Suppressor macrophage treated with lipopolysaccharide for 4 hours (primary cell): ENCODE measurements at regions not wholly inside any gene's neighbourhood (a gene's known extent, or its start where the extent isn't known, plus 50 kb on each side); places are given as distances from the start of the nearest gene placed in this dataset.
"Not testable (repeated sequence)": the region's sequence is repeated elsewhere in the genome, so short reads cannot be mapped to it uniquely, and the experiment has no call there.

Experiments
- DNase-seq: peaks from one replicate; pipeline ENCODE4 v3.0.0-alpha.2; 2020

DNA sequence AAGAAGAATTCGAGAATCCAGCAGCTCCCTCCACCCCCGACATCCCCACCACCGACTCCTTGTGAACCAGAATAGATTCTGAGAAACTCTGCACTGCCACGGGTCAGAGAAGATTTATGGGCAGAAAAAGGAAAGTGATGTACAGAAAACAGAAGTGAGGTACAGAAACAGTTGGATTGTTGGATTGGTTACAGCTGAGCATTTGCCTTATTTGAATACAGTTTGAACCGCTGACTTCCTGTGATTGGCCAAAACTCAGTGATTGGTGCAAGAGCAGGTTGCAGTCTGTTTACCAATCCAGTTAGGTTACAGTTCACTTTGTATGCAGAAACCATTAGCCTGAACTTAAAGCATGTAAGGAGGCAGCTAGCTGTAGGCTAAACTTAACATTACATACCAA lies 131.2 kb upstream of the HDDC2 start:
- DNase-seq: no peak

DNA sequence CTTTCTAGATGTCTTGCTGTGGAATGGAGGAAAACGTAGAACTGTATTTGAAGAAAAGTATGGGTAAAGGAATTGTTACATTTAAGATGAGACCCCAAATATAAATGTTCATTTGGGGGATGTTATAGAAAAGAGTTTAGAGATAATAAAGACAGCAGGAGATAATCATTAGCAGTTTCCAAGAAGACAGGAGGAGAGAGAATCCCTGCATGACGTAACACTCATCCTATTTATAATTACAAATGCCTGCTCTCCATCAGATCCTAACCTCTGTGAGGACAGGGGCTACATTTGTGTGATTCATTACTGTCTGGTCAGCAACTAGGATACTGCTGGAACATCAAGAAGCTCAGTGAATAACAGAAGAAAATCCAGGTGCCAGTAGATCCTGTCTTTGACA lies 133.0 kb upstream of the HDDC2 start:
- DNase-seq: no peak

DNA sequence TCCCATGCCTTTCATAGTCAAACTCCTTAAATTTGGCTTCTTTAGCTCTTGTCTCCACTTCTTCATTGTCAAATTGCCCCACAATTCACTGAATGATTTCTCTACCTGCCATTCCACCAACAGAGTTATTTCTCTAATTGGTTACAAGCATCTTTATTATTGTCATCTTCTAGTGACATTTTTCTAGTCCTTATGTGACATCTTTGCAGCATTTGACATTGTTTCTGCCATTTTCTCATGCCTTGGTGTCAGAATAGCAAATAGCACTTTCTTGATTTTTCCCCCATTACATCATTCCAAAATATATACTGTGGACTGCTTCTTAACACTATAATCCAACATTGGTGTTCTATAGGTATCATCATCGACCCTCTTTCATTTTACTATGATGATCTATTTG lies 137.7 kb upstream of the HDDC2 start:
- no peak for DNase-seq

DNA sequence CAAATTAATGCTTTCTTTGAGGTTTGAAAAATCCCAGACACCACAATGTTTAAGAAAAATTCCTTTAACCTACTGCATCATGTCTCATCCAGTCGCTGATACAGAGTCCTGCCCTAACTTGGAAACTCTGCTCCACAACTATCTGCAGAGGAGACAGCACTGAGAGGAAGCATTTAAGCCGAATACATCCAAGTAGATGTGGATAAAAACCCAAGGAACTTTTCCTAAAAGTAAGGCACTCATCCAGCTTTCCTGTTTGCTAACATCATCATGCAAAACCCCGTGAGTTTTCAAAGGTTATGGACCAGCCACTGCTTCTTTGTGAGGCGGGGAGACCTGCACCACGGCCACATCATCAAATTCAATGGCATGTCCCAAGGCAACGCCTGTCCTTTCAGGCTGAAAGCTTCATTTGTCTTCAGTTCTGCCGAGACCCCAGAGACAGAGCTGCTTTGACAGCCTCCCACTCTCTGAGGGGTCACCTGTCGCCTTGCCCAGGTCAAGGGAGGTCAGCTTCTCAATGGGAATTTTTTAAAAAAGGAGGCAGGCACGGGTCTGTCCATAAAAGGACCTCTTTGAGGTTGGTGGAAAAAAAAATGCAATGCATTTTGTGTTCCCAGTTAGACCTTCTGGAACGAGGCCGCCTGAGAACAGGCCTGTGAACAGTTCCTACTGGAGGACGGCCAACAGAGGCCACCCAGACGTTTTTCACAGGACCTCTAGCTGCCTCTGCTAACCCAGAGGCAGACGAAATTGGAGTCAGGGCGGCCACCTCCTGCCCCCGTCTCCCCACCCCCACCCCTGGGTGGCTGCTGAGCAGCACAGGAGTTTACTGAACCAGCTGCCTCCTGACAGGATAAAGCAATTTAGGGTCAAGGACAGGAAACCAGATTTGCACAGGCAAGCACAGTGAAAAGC lies 142.5 kb upstream of the HDDC2 start:
- DNase-seq: no peak

DNA sequence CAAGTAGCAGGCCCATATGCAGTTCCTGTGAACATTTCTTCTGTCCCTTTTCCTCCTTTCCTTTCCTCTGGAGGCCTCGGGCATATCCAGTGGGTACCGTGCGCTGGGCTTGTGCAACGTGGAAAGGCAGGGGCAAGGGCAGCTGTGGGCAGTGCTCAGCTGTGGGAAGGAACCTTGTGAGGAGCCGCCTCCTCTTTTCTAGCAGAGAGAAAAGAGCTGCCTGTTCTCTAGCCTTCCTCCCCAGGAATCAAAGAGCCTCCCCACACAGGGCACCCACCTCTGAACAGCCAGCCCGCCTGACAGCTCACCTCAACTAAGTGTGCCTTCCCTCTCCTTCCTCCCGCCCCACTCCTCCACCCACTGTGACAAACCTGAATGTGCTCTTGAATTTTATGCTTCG lies 143.3 kb upstream of the HDDC2 start:
- no peak for DNase-seq

DNA sequence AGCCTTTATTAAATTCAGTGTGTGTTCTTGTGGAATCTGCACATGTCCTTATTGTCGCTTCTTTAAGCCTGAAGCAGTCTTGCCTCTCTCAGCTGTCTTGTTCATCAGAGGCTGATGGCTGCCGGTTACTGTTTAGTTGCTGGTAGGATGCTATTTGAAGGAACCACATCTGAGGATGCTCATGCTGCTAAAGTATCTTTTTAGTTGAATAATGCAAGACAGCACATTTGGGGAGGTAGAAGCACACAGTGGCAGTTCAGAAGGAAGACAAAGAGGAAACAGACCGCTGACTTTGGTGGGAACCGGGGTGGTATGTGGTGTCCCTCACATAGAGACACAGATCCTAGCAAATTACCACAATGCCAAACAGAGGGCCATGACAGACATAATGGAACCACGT lies 144.2 kb upstream of the HDDC2 start:
- DNase-seq: no peak

DNA sequence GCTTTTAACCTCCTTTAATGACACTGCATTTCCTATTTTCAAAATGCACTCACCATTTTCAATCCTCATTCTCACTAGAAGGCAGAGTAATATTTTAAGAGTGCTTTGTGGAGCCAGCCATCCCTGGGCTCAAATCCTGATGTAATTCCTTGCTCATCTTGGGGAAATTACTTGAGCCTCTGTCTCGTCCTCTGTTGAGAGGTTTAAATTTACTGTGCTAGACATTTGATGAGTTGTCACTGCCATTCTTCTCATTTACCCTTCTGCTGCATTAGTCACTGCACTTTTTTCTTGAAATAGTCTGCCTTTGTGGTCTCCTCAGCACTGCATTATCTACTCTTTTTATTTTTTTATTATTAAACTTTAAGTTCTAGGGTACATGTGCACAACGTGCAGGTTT lies 150.0 kb upstream of the HDDC2 start:
- no peak for DNase-seq

DNA sequence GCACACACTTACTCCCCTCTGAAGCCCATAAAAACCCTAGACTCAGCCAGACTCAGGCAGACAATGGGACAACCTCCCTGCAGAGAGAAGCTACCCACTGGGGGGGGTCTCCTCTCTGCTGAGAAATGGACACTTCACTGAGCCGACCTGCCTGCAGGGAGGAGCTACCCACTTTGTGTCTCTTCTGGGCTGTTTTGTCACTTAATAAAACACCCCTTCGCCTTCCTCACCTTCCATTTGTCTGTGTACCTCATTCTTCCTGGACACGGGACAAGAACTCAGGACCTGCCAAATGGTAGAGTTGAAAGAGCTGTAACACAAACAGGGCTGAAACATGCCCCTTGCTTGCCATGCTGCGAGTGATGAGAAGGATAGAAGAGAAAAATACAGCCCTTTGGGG lies 151.7 kb upstream of the HDDC2 start:
- no peak for DNase-seq

DNA sequence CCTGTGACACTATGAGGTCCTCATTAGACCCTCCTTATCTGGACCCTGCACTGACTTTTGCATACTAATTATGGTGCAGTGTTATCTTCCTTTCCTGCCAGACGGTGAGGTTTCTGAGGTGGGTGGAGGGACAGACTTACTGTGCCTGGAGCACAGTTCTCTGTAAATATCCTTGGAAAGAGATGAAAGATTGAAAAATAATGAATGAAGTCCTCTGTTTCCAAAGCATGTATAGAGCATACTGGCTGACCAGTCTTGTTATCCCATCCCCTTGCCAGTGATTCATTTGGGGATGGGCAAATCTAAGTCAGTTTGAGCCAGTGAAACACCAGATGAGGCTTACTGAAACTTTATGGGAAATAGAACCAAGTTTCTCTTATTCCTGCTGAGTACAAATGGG lies 152.6 kb upstream of the HDDC2 start:
- DNase-seq: no peak

DNA sequence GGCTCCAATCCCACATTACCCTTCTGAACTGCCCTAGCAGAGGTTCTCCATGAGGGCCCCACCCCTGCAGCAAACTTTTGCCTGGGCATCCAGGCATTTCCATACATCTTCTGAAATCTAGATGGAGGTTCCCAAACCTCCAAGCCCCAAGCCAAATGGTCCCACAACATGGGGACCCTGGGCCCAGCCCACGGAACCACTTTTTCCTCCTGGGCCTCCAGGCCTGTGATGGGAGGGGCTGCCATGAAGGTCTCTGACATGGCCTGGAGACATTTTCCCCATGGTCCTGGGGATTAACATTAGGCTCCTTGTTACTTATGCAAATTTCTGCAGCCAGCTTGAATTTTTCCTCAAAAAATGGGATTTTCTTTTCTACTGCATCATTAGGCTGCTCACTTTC lies 156.7 kb upstream of the HDDC2 start:
- DNase-seq: not testable (repeated sequence)

DNA sequence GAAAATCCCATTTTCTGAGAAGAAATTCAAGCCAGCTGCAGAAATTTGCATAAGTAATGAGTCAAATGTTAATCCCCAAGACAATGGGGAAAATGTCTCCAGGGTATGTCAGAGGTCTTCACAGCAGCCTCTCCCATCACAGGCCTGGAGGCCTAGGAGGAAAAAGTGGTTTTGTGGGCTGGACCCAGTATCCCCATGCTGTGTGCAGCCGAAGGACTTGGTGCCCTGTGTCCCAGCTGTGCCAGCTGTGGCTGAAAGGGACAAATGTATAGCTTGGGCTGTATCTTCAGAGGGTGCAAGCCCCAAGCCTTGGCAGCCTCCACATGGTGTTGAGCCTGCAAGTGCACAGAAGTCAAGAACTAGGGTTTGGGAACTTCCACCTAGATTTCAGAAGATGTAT lies 163.6 kb upstream of the HDDC2 start:
- DNase-seq: not testable (repeated sequence)

DNA sequence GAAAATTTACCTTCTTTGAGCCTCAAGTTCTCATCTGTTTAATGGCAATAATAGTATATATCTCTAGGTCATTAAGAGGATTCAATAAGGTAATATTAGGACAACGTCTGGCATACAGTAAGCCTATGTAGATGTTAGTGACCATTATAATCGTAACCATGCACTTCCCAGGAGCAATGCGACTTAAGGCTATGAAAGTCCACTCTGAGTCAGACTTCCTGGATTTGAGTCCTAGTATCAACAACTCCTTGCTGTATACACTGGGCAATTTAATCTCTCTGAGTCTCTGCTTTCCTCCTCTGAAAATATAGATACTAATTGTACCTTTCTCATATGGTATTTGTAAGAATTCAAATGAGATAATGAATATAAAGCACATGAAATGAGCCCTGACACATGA lies 168.1 kb upstream of the HDDC2 start:
- no peak for DNase-seq

DNA sequence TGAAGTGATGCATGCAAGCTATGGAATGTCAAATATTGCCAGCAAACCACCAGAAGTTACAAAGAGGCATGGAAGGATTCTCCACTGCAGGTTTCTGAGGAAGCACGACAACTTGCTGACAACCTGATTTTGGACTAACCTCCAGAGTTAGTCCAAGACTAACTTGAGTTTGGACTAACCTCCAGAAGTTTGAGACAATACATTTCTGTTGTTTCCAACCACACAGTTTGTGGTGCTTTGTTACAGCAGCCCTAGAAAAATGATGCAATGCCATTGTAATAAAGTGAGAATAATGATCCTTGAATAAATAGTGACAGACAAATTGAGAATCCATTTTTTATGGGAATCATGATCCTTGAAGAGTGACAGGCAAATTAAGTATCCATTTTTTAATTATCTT lies 169.9 kb upstream of the HDDC2 start:
- DNase-seq: no peak

DNA sequence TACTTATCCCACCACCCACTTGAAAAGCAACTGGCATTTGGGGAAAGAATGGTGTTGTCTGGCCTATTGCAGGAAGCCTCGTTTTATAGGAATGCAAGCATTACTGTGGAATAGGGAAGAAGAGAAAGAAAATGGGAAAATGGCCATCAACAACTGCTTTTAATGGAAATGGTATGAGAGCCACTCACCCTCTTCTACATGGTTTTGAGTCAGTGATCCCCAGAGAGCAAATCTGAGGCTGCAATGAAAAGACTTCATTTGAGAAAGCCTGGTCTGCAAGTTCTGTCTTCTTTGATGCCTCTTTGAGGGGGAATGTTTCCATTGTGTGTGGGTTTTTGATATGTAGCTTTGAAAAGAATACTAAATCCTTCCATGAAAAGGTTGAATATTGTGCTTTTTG lies 172.3 kb upstream of the HDDC2 start:
- no peak for DNase-seq

DNA sequence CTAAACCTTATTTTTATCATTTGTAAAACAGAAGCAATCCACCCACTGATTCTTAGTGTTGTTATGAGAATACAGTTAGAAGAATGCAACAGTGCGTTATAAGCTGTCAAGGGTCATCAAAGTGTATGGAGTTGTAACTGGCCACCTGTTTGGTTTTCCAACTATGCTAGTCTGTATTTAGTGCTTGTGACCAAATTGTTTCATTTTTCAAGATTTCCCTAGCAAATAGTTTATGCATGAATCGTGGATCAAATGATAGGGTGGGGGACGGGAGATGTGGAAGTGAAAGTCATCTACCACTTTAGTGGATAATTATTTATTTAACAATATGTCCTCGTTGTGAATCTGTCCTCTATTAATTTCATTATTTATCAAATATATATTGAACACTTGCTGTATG lies 175.4 kb upstream of the HDDC2 start:
- no peak for DNase-seq

DNA sequence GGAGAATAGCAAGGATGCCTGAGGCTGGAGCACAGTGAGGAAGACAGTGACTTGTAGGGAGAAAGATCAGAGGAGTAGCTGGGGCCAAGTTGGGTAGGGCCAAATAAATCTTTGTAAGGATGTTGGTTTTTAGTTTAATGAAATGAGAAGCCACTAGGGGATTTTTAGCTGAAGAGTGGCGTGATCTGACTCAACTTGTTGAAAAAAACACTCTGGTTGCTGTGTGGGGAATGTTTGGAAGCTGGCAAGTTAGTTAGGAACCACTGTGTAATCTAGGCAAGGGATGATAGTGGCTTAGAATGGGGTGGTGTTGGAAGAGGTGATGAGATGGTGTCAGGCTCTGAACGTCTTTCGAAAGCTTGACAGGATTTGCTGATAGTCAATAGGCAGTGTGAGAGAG lies 176.1 kb upstream of the HDDC2 start:
- no peak for DNase-seq

DNA sequence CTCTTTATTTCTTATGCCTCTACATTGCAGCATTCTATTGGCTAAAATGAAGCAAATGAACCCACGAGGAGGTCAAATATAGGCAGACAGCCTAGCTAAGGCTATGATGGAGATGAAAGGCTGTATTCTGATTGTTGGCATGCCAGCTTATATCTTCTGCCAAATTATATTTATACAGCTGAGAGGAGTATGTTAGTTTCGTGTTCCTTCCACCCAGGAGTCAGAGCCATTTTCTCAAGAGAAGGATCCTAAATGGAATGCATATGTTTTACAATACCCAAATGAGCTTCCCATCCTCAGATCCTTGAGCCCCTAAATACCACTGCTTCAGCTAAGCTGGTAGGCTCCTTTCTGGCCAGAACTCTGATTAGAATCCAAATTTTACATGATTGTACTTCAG lies 178.4 kb upstream of the HDDC2 start:
- DNase-seq: no peak

DNA sequence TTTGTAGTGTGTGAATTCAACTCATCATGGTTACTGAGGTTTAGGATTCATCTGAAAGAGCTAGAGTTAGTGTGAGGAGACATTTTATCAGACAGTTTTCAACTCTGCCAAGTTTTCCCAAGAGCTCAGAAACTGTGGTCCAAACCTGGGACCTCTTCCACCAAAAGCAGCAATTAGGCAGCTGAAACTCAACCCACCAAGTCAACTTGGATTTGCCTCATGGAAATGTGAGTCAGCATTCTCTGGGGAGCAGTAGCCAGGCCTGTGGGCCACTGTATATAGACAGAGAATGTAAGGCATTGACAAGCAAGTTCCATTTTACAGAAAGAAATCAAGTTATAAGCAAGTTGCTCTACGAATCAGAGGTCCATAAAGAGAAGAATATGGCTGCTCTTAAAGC lies 178.8 kb upstream of the HDDC2 start:
- DNase-seq: no peak

DNA sequence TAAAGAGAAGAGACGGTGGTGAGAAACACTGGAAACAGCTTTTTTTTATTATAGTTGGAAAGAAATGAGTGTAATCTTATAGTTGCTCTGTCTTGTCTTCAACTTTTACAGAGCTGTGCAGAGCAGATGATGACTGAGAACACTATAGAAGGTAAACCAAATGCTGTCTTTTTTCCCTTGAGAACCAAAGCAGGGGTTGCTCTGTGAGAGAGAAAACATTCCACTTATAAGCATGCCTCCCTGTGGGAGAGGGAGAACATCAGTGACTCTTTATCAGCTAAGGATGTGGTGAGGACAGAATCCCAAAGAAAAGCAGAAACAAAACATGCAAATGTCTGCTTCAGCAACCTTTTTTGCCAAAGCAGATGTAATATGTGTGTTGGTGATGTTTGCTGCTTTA lies 179.3 kb upstream of the HDDC2 start:
- DNase-seq: no peak

DNA sequence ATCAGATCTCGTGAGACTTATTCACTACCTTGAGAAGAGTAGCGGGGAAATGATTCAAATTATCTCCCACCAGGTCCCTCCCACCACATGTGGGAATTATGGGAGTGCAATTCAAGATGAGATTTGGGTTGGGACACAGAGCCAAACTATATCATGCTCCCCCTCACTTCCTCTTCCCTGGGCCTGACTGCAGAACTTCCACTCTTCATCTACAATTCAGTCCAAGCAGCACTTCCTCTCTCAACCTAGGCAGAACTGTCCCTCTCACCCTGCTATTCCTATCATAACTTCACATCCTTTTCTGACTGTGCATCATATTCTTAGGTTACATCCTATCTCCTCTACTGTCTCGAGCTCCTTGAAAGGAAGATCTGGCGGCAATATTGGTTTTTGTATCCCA lies 184.0 kb upstream of the HDDC2 start:
- DNase-seq: no peak

DNA sequence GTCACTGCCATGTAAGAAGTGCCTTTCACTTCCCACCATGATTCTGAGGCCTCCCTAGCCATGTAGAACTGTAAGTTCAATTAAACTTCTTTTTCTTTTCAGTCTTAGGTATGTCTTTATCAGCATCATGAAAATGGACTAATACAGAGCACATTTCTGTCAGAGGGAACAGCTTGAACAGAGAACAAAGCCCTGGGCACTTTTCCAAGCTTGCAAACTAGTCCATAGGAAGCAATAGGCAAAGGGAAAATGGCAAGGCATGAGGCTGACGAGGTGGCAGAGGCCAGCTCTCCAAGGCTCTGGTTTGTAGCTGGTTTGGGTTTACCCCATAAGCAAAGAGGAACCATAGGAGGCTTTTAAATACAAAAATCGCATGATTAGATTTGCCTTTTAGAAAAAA lies 185.1 kb upstream of the HDDC2 start:
- DNase-seq: no peak

DNA sequence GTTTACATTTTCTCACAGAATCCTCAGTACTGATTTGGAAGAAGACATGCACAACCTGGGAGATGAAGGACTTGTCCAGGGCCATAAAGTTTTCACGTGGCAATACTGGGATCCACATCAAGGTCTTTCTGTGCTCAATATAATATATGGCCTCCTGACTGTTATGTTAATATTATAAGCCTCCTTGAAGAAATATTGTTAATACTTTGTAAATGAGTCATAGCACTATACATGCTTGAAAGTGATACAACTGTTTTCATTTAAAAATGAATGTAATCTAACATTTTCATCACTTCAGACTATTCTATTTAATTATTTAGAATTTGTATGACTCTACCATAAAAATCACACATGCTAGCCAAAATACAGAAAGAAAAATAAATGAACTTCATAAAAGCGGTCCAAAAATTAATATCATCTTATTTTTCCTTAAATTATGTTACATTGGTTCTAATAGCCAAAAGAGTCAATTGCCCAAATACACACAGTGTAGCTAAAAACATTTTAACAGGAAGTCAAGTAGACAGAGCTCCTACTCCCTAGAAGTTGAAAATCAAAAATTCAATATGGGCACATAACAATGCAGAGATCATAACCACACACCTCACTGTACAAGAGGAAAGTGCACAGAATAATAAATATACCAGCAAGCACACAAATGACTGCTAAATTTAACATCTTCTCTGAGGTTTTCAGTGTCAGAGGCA lies 188.0 kb upstream of the HDDC2 start:
- no peak for DNase-seq

DNA sequence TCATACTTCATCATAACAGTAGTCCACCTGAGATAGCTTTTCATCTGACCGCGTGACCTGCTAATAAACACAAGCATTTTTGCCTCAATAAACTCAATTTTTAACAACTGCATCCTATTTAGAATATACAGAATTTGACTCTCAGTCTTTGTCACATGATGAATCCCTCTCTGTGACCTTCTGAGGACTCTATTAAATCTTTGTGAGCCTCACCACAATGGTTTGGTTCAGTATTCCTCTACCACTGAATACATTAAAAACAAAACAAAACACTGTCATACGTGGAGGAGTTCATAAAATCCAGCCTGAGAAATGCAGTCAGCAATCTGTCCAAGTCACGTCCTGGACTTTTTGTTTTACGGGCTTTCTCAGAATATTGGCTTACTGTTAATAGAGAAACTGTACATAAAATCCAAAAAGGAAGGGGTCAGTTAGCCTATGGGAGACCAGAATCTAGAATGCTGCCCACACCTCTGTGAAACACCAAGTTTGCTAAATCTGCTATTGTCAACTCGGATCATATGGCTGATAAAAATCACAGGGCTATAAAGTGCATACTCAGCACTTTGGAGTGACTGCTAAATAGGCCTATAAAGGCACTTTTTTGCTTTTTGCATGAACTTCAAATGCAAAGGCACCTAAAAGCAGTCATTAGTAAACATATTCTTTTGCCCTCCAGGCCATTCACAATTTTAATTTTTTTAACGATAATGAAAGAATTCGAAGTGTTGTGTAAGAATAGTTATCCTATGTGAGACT lies 190.3 kb upstream of the HDDC2 start:
- no peak for DNase-seq

DNA sequence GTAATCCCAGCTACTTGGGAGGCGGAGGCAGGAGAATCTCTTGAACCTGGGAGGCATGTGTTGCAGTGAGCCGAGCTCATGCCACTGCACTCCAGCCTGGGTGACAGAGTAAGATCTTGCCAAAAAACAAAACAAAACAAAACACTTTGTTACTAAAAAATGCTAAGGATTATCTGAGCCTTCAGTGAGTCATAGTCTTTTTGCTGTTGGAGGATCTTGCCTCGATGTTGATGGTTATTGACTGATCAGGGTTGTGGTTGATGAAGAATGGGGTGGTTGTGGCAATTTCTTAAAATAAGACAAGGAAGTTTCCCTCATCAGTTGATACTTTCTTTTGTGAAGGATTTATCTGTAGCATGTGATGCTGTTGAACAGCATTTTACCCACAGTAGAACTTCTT lies 196.8 kb upstream of the HDDC2 start:
- DNase-seq: no peak
